GM19035 (cell line): ENCODE measurements at regions not wholly inside any gene's neighbourhood (a gene's known extent, or its start where the extent isn't known, plus 50 kb on each side); places are given as distances from the start of the nearest gene placed in this dataset.

Experiments
- ATAC-seq: cut with Tn5 transposase; IDR thresholded peaks from one replicate; pipeline ENCODE4 v1.9.1; 2021; ENCODE audit not compliant: unreplicated experiment

GRCh38 chr5:10173716-10174115 lies 76.0 kb downstream of the ATPSCKMT start:
- no peak for ATAC-seq

GRCh38 chr5:10172247-10172646 lies 77.4 kb downstream of the ATPSCKMT start:
- no peak for ATAC-seq

GRCh38 chr5:10169359-10169758 lies 80.3 kb downstream of the ATPSCKMT start:
- ATAC-seq: no peak

- no peak for ATAC-seq
Measured at GRCh38 chr5:10168254-10168653, 81.4 kb downstream of the ATPSCKMT start.

GRCh38 chr5:10167806-10168205 lies 81.9 kb downstream of the ATPSCKMT start:
- no peak for ATAC-seq

GRCh38 chr5:10166392-10166791 lies 83.3 kb downstream of the ATPSCKMT start:
- no peak for ATAC-seq

GRCh38 chr5:10162468-10162867 lies 87.2 kb downstream of the ATPSCKMT start:
- no peak for ATAC-seq

GRCh38 chr5:10161778-10162177 lies 87.9 kb downstream of the ATPSCKMT start:
- no peak for ATAC-seq

- ATAC-seq: no peak
Measured at GRCh38 chr5:10160241-10160640, 89.4 kb downstream of the ATPSCKMT start.

GRCh38 chr5:10158886-10159285 lies 90.8 kb downstream of the ATPSCKMT start:
- ATAC-seq: no peak

GRCh38 chr5:10157085-10157669 lies 92.5 kb downstream of the ATPSCKMT start:
- no peak for ATAC-seq

GRCh38 chr5:10155897-10156667 lies 93.6 kb downstream of the ATPSCKMT start:
- ATAC-seq: no peak

GRCh38 chr5:10153808-10154537 lies 95.7 kb downstream of the ATPSCKMT start:
- ATAC-seq: no peak

- no peak for ATAC-seq
Measured at GRCh38 chr5:10153394-10153793, 96.3 kb downstream of the ATPSCKMT start.

- ATAC-seq: no peak
Measured at GRCh38 chr5:10151656-10152055, 98.0 kb downstream of the ATPSCKMT start.

- ATAC-seq: no peak
Measured at GRCh38 chr5:10149911-10150310, 99.8 kb downstream of the ATPSCKMT start.

- ATAC-seq: no peak
Measured at GRCh38 chr5:10145923-10146401, 103.7 kb downstream of the ATPSCKMT start.

- no peak for ATAC-seq
Measured at GRCh38 chr5:10144040-10144439, 105.6 kb downstream of the ATPSCKMT start.

- ATAC-seq: no peak
Measured at GRCh38 chr5:10140195-10140973, 109.3 kb downstream of the ATPSCKMT start.

- ATAC-seq: no peak
Measured at GRCh38 chr5:10138395-10139057, 111.2 kb downstream of the ATPSCKMT start.

GRCh38 chr5:10133830-10134229 lies 115.9 kb downstream of the ATPSCKMT start:
- no peak for ATAC-seq
